NCI-H2081 (cell line): ENCODE measurements at regions not wholly inside any gene's neighbourhood (a gene's known extent, or its start where the extent isn't known, plus 50 kb on each side); places are given as distances from the start of the nearest gene placed in this dataset.
A peak's percentile ranks its signal among the peaks of the same experiment; 100 is the strongest.
"Not testable (repeated sequence)": the region's sequence is repeated elsewhere in the genome, so short reads cannot be mapped to it uniquely, and the experiment has no call there.

Experiments used
- DNase-seq, 2 experiments: peaks; one replicate each; lab custom pipeline; 2025; lab: John Stamatoyannopoulos, UW

GRCh38 chr3:177249203-177249602 lies 51.9 kb upstream of the TBL1XR1 start:
- DNase-seq = no peak

GRCh38 chr3:177250151-177250550 lies 52.9 kb upstream of the TBL1XR1 start:
- DNase-seq = no peak

GRCh38 chr3:177251755-177252154 lies 54.5 kb upstream of the TBL1XR1 start:
- no peak for DNase-seq

- no peak for DNase-seq
Observed at GRCh38 chr3:177257006-177257405, 59.7 kb upstream of the TBL1XR1 start.

- no peak for DNase-seq
Observed at GRCh38 chr3:177257625-177258024, 60.3 kb upstream of the TBL1XR1 start.

GRCh38 chr3:177262396-177262795 lies 65.1 kb upstream of the TBL1XR1 start:
- DNase-seq = no peak

- DNase-seq = no peak
Observed at GRCh38 chr3:177263615-177264368, 66.5 kb upstream of the TBL1XR1 start.

- not testable (repeated sequence) for DNase-seq
Observed at GRCh38 chr3:177271811-177272501, 74.7 kb upstream of the TBL1XR1 start.

- DNase-seq = no peak
Observed at GRCh38 chr3:177278016-177278415, 80.7 kb upstream of the TBL1XR1 start.

GRCh38 chr3:177279118-177279815 lies 82.0 kb upstream of the TBL1XR1 start:
- peak; percentile 71 to 85 for DNase-seq

GRCh38 chr3:177281292-177282118 lies 84.2 kb upstream of the TBL1XR1 start:
- DNase-seq = peak; percentile 27 to 76

- DNase-seq = peak; percentile 96 to 100
Observed at GRCh38 chr3:177282119-177282655, 84.9 kb upstream of the TBL1XR1 start.

GRCh38 chr3:177283983-177284382 lies 86.7 kb upstream of the TBL1XR1 start:
- no peak for DNase-seq

- DNase-seq = no peak
Observed at GRCh38 chr3:177284383-177284881, 87.2 kb upstream of the TBL1XR1 start.

GRCh38 chr3:177286034-177286433 lies 88.8 kb upstream of the TBL1XR1 start:
- no peak for DNase-seq

GRCh38 chr3:177287231-177287630 lies 89.9 kb upstream of the TBL1XR1 start:
- no peak for DNase-seq

- DNase-seq = peak in 1 of 2 experiments; percentile 38
Observed at GRCh38 chr3:177290633-177291032, 93.4 kb upstream of the TBL1XR1 start.

GRCh38 chr3:177294221-177294620 lies 96.9 kb upstream of the TBL1XR1 start:
- DNase-seq = no peak

- DNase-seq = no peak
Observed at GRCh38 chr3:177295116-177295515, 97.8 kb upstream of the TBL1XR1 start.

GRCh38 chr3:177299250-177299649 lies 102.0 kb upstream of the TBL1XR1 start:
- DNase-seq = no peak

GRCh38 chr3:177300039-177300833 lies 103.0 kb upstream of the TBL1XR1 start:
- no peak for DNase-seq
